K562 (cell line): ENCODE measurements at regions not wholly inside any gene's neighbourhood (a gene's known extent, or its start where the extent isn't known, plus 50 kb on each side); places are given as distances from the start of the nearest gene placed in this dataset.

Experiments used
- ATAC-seq: fragments of 200-7000 bp; cut with Tn5 transposase; 3 replicates; pipeline ENCODE4 v1.9.1; 2020; ENCODE audit warnings: moderate library complexity
- BruUV-seq: library from RNA; stranded (reverse); fragments of 400-500 nt; replicated peaks from 2 replicates; lab custom pipeline; 2021; lab: Mats Ljungman, UMichigan
- CTCF ChIA-PET: fragments of 300-600 bp; formaldehyde crosslinking; extraction: SDS; loops from one replicate; lab custom pipeline; 2021; ENCODE audit warnings: low intra/inter-chr PET ratio; lab: Yijun Ruan, JAX
- POLR2A ChIA-PET: fragments of 300-600, 350-650 bp; sonication (Branson Sonifier 250); formaldehyde crosslinking; extraction: SDS; loops from one replicate; lab custom pipeline; 2021; ENCODE audit warnings: antibody characterized with exemption, inconsistent platforms; lab: Yijun Ruan, JAX
- DNase-seq, 4 experiments: peaks; one replicate each; pipeline versions ENCODE4 v3.0.0 to v3.0.0-alpha.2; 2011 to 2018; ENCODE audit warnings: low spot score in 3 of 4, mixed read lengths in 3 of 4; ENCODE audit errors: extremely low read depth in 1 of 4
- FAIRE-seq: peaks from 2 replicates; lab custom pipeline; 2011; peaks lifted over from hg19 to GRCh38; lab: Jason Lieb, UNC
- H2AFZ ChIP-seq: 2 replicates; pipeline ENCODE4 v1.6.0; 2011; ENCODE audit warnings: low read depth, low read length, control low read depth, inconsistent platforms
- H3K27ac ChIP-seq: fragments of 200-600 bp; 3 replicates; pipeline ENCODE4 v1.8.0; 2011; ENCODE audit warnings: low read depth, mild to moderate bottlenecking, control low read depth, inconsistent platforms, low read length, moderate library complexity, mixed read lengths; ENCODE audit errors: extremely low read depth
- H3K27me3 ChIP-seq, 2 experiments: fragments of 300-600 bp in 1 of 2; 2 replicates in 1 of 2; 3 replicates in 1 of 2; pipeline versions ENCODE4 v1.6.0 to v1.8.0; 2011; ENCODE audit warnings: inconsistent platforms in 2 of 2, low read length in 2 of 2, mild to moderate bottlenecking in 1 of 2, mixed read lengths in 1 of 2, moderate library complexity in 1 of 2; ENCODE audit not compliant: control insufficient read depth in 2 of 2, insufficient read depth in 2 of 2
- H3K36me3 ChIP-seq: fragments of 300-600 bp; 3 replicates; pipeline ENCODE4 v1.8.0; 2011; ENCODE audit warnings: mild to moderate bottlenecking, low read length, inconsistent platforms; ENCODE audit not compliant: control insufficient read depth, insufficient read depth
- H3K4me1 ChIP-seq, 2 experiments: fragments of 200-600 bp in 1 of 2; replicated peaks in 1 of 2; 2 replicates in 1 of 2; 3 replicates in 1 of 2; pipeline versions ENCODE4 v1.5.1 to v1.8.0; 2011; ENCODE audit warnings: inconsistent platforms in 2 of 2, low read length in 2 of 2, mild to moderate bottlenecking in 1 of 2, mixed read lengths in 1 of 2, moderate library complexity in 1 of 2; ENCODE audit not compliant: control insufficient read depth in 2 of 2, insufficient read depth in 2 of 2
- H3K4me2 ChIP-seq: 2 replicates; pipeline ENCODE4 v1.6.1; 2011; ENCODE audit warnings: low read length, control low read depth, inconsistent platforms, mixed read lengths; ENCODE audit not compliant: insufficient read depth
- H3K4me3 ChIP-seq: fragments of 200-600 bp; sonication (generic), shearing (Covaris generic); 2 replicates; pipeline ENCODE4 v1.5.1; 2016; ENCODE audit warnings: control low read depth, inconsistent platforms
- H3K79me2 ChIP-seq: fragments of 200-600 bp; 3 replicates; pipeline ENCODE4 v1.8.0; 2011; ENCODE audit warnings: low read length, inconsistent platforms; ENCODE audit not compliant: control insufficient read depth, insufficient read depth
- H3K9ac ChIP-seq, 2 experiments: 2 replicates each; pipeline versions ENCODE4 v1.6.0 to v1.6.1; 2011; ENCODE audit warnings: low read depth in 2 of 2, low read length in 2 of 2, control low read depth in 1 of 2, inconsistent platforms in 1 of 2, mild to moderate bottlenecking in 1 of 2, mixed read lengths in 1 of 2; ENCODE audit not compliant: insufficient read depth in 1 of 2
- H3K9me1 ChIP-seq: one replicate; pipeline ENCODE4 v1.6.0; 2011; ENCODE audit warnings: inconsistent platforms, mild to moderate bottlenecking, low read length, moderate library complexity; ENCODE audit not compliant: control insufficient read depth, insufficient read depth
- H3K9me3 ChIP-seq: replicated peaks from 2 replicates; pipeline ENCODE4 v1.5.1; 2011; ENCODE audit warnings: low read depth, low read length, inconsistent platforms; ENCODE audit not compliant: control insufficient read depth, insufficient read depth
- H4K20me1 ChIP-seq: replicated peaks from 2 replicates; pipeline ENCODE4 v1.6.1; 2011; ENCODE audit warnings: low read length, inconsistent platforms, mixed read lengths; ENCODE audit not compliant: control insufficient read depth, insufficient read depth
- CCAR2 ChIP-seq: fragments of 200-400 bp; formaldehyde crosslinking; IDR thresholded peaks from 2 replicates; pipeline ENCODE4 v1.6.1; 2017; ENCODE audit warnings: mild to moderate bottlenecking, low read depth, low read length
- DLX4 ChIP-seq: fragments of 250-450 bp; sonication (Bioruptor Pico); IDR thresholded peaks from 2 replicates; pipeline ENCODE4 v1.6.1; 2021; ENCODE audit warnings: mild to moderate bottlenecking
- KAT7 ChIP-seq: sonication (generic); formaldehyde crosslinking; IDR thresholded peaks from 2 replicates; pipeline ENCODE4 v1.8.0; 2022; ENCODE audit warnings: missing genetic modification reagents, mild to moderate bottlenecking, borderline replicate concordance
- KDM1A ChIP-seq, 2 experiments: fragments of 450-650 bp; IDR thresholded peaks; 2 replicates each; pipeline ENCODE4 v1.6.1; 2016; ENCODE audit warnings: mild to moderate bottlenecking in 2 of 2
- KDM5B ChIP-seq: fragments of 200-600 bp; sonication (generic); IDR thresholded peaks from 2 replicates; pipeline ENCODE4 v1.6.1; 2012; ENCODE audit warnings: low read depth, mild to moderate bottlenecking, moderate library complexity, low read length, control low read depth, inconsistent platforms; ENCODE audit not compliant: insufficient replicate concordance
- MAFG ChIP-seq: fragments of 450-650 bp; conservative IDR thresholded peaks from 2 replicates; pipeline ENCODE4 v1.6.1; 2016; ENCODE audit warnings: missing genetic modification characterization, missing compliant biosample characterization
- MEIS2 ChIP-seq: fragments of 450-650 bp; IDR thresholded peaks from 2 replicates; pipeline ENCODE4 v1.6.1; 2014; ENCODE audit warnings: mild to moderate bottlenecking; ENCODE audit not compliant: partially characterized antibody
- MYBL2 ChIP-seq, 2 experiments: fragments of 450-650 bp in 1 of 2; sonication (generic) in 1 of 2; formaldehyde crosslinking in 1 of 2; IDR thresholded peaks; 2 replicates each; pipeline versions ENCODE4 v1.6.1 to v1.8.1; 2017 to 2022; ENCODE audit warnings: borderline replicate concordance in 1 of 2, inconsistent platforms in 1 of 2, low read depth in 1 of 2, mild to moderate bottlenecking in 1 of 2, missing genetic modification reagents in 1 of 2, moderate library complexity in 1 of 2
- PURB ChIP-seq: sonication (generic); formaldehyde crosslinking; IDR thresholded peaks from 2 replicates; pipeline ENCODE4 v1.9.0; 2021; ENCODE audit warnings: low read depth, mild to moderate bottlenecking, missing genetic modification reagents
- RAD51 ChIP-seq: fragments of 450-650 bp; IDR thresholded peaks from 2 replicates; pipeline ENCODE4 v1.7.1; 2016; ENCODE audit warnings: low read depth, mild to moderate bottlenecking, borderline replicate concordance
- SMAD4 ChIP-seq: fragments of 250-450 bp; sonication (Bioruptor Pico); conservative IDR thresholded peaks from 2 replicates; pipeline ENCODE4 v1.8.0; 2021; ENCODE audit warnings: inconsistent platforms, mild to moderate bottlenecking, moderate library complexity
- TRIM24 ChIP-seq, 2 experiments: fragments of 450-650 bp; IDR thresholded peaks; 2 replicates each; pipeline ENCODE4 v1.6.1; 2016
- ZBTB17 ChIP-seq: fragments of 450-650 bp; formaldehyde crosslinking; IDR thresholded peaks from 2 replicates; pipeline ENCODE4 v1.4.0; 2020; ENCODE audit warnings: mild to moderate bottlenecking
- WGBS: fragments of 100-300 bp; shearing (Covaris generic); methylation state at CpG from one replicate; pipeline ENCODE4 v1.1.6; 2016; ENCODE audit warnings: low coverage, mixed read lengths; ENCODE audit not compliant: insufficient coverage; ENCODE audit errors: missing lambda C conversion rate; 5-methylcytosine and 5-hydroxymethylcytosine counted together
- in situ Hi-C: fragments of 300-500 bp; cut with MboI; formaldehyde crosslinking; loops from 4 replicates; pipeline ENCODE4 v1.15.0; 2018; ENCODE audit warnings: inconsistent platforms, mixed read lengths
- intact Hi-C: fragments of 100-400 bp; cut with micrococcal nuclease; formaldehyde crosslinking; loops from 2 replicates; pipeline ENCODE4 v1.14.2; 2022

DNA sequence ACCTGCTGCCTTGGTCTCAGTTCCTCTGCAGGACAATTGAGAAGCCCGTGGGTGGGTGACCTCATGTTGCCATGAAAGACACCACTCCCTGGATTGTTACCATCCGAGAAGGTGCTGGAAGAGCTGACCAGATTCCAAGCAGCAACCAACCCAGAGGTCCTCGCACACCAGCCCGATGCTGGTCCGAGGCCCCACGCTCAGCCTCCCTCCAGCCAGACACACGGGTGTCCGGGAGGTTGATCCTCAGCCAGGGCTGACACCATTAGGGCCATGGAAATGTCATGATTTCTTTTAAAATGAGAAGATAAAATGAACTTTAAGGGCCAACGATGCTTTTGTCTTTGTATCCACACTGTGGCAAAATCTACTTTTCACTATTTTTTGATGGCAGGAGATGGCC lies 242.3 kb downstream of the RBFOX3 start:
- Histone ChIP-seq H2AFZ (no peak overlapping the region), H3K4me1 (0 out of 5 replicates have a peak, but pooled peaks cover 0 to 4% of the 10 kb centered on the region in 2 experiments), H3K4me3 (no peak overlapping the region), H3K9me1 (no peaks in the 10 kb centered on the region), H3K36me3 (no peaks in the 10 kb centered on the region), H3K9ac (no peak overlapping the region), H3K9me3 (no peaks in the 10 kb centered on the region), H3K27ac (no peak overlapping the region), H4K20me1 (peaks cover 5% of the 10 kb centered on the region; the same call in 1 of the 2 replicates), H3K79me2 (no peaks in the 10 kb centered on the region), H3K4me2 (no peak overlapping the region), H3K27me3 (peaks cover 0 to 44% of the 10 kb centered on the region in 2 experiments; a peak in 2 of 5 replicates)
- BruUV-seq = no TSS peak
- in situ Hi-C loops (no loop called here), intact Hi-C loops (no loop called here)
- ChIA-PET CTCF (no interaction called here), POLR2A (no interaction called here)
- 1% methylated on average over 9 of the region's 9 CpGs for WGBS
- no peak for TF ChIP-seq ZBTB17 (CRISPR knock-in tag)
- no peak for TF ChIP-seq KDM1A (IDR thresholded peaks at IDR 0.05)
- TF ChIP-seq TRIM24 (IDR thresholded peaks at IDR 0.05) = no peak
- no peak for TF ChIP-seq MAFG (tag)
- TF ChIP-seq KAT7 = no peak
- TF ChIP-seq DLX4 (CRISPR knock-in tag) = no peak
- TF ChIP-seq MEIS2 = no peak
- TF ChIP-seq SMAD4 (CRISPR knock-in tag) = no peak
- no peak for TF ChIP-seq RAD51
- no peak for TF ChIP-seq MYBL2 (IDR thresholded peaks at IDR 0.05; ENCODE audit: low read depth)
- no peak for TF ChIP-seq MYBL2 (CRISPR knock-in tag; IDR thresholded peaks at IDR 0.05; ENCODE audit: borderline replicate concordance)
- TF ChIP-seq CCAR2 = no peak
- TF ChIP-seq PURB = no peak
- no peak for TF ChIP-seq KDM5B
- FAIRE-seq (no peak), ATAC-seq (no peak), DNase-seq (no peak)
